ENCODE measurements at regions not wholly inside any gene's neighbourhood (a gene's known extent, or its start where the extent isn't known, plus 50 kb on each side); places are given as distances from the start of the nearest gene placed in this dataset.

GRCh38 chr9:11676821-11677220 is 1016.4 kb upstream of the TYRP1 start:
- TF ChIP-seq CTCF (IDR thresholded peaks at IDR 0.05) (no peak), EP300 (IDR thresholded peaks at IDR 0.05) (no peak), POLR2A (IDR thresholded peaks at IDR 0.05) (no peak)

All from gastroesophageal sphincter (tissue), 3 donors.